A549 (cell line): ENCODE measurements at regions not wholly inside any gene's neighbourhood (a gene's known extent, or its start where the extent isn't known, plus 50 kb on each side); places are given as distances from the start of the nearest gene placed in this dataset.

ENCODE experiments used
- BCL3 ChIP-seq: fragments of >200 bp; sonication (Bioruptor Twin); formaldehyde crosslinking; IDR thresholded peaks from 3 replicates; pipeline ENCODE4 v1.6.1; 2016
- CHD4 ChIP-seq: fragments of 200-600 bp; sonication (generic); IDR thresholded peaks from 2 replicates; pipeline ENCODE4 v1.6.1; 2016; ENCODE audit warnings: antibody characterized with exemption, mild to moderate bottlenecking, borderline replicate concordance
- EP300 ChIP-seq, 2 experiments: fragments of >200 bp; sonication (Bioruptor Twin); formaldehyde crosslinking; IDR thresholded peaks; 2 replicates in 1 of 2; 3 replicates in 1 of 2; pipeline ENCODE4 v1.6.1; 2016 to 2017
- HOXB5 ChIP-seq: fragments of 250-450 bp; sonication (Bioruptor Pico); IDR thresholded peaks from 2 replicates; pipeline ENCODE4 v1.5.0; 2020; ENCODE audit warnings: mild to moderate bottlenecking, moderate library complexity
- JUN ChIP-seq, 2 experiments: fragments of >200 bp; sonication (Bioruptor Twin); formaldehyde crosslinking; IDR thresholded peaks; 2 replicates in 1 of 2; 3 replicates in 1 of 2; pipeline ENCODE4 v1.6.1; 2016 to 2017
- JUNB ChIP-seq: fragments of >200 bp; sonication (Bioruptor Twin); formaldehyde crosslinking; IDR thresholded peaks from 2 replicates; pipeline ENCODE4 v1.6.1; 2016
- MAX ChIP-seq: IDR thresholded peaks from 2 replicates; pipeline ENCODE4 v1.6.1; 2012
- MYC ChIP-seq: IDR thresholded peaks from 2 replicates; pipeline ENCODE4 v1.6.1; 2012; ENCODE audit warnings: mild to moderate bottlenecking, inconsistent platforms, low read length, improper control_type of control experiment, borderline replicate concordance
- PHF8 ChIP-seq: fragments of 200-600 bp; sonication (generic); IDR thresholded peaks from 2 replicates; pipeline ENCODE4 v1.6.1; 2016; ENCODE audit warnings: low read depth, mild to moderate bottlenecking, antibody characterized with exemption, moderate library complexity, borderline replicate concordance
- POLR2A ChIP-seq: IDR thresholded peaks from 2 replicates; pipeline ENCODE4 v1.6.1; 2012; ENCODE audit warnings: mild to moderate bottlenecking, low read length
- RAD21 ChIP-seq, 2 experiments: fragments of >200 bp in 1 of 2; sonication (Bioruptor Twin) in 1 of 2; formaldehyde crosslinking in 1 of 2; IDR thresholded peaks in 1 of 2; conservative IDR thresholded peaks in 1 of 2; 2 replicates in 1 of 2; 3 replicates in 1 of 2; pipeline ENCODE4 v1.6.1; 2012 to 2018; ENCODE audit warnings: inconsistent platforms in 1 of 2
- TF ChIP-seq, protein P1 (sequence below): fragments of 450-650 bp; IDR thresholded peaks from 2 replicates; pipeline ENCODE4 v1.6.1; 2014; ENCODE audit warnings: antibody characterized with exemption
- TF ChIP-seq, protein P2 (sequence below): fragments of >200 bp; sonication (Bioruptor Twin); formaldehyde crosslinking; IDR thresholded peaks from 3 replicates; pipeline ENCODE4 v1.5.1; 2016

- TF ChIP-seq, protein P1, sequence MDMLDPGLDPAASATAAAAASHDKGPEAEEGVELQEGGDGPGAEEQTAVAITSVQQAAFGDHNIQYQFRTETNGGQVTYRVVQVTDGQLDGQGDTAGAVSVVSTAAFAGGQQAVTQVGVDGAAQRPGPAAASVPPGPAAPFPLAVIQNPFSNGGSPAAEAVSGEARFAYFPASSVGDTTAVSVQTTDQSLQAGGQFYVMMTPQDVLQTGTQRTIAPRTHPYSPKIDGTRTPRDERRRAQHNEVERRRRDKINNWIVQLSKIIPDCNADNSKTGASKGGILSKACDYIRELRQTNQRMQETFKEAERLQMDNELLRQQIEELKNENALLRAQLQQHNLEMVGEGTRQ: no peak
- TF ChIP-seq MYC: no peak
- TF ChIP-seq CHD4: no peak
- TF ChIP-seq, protein P2, sequence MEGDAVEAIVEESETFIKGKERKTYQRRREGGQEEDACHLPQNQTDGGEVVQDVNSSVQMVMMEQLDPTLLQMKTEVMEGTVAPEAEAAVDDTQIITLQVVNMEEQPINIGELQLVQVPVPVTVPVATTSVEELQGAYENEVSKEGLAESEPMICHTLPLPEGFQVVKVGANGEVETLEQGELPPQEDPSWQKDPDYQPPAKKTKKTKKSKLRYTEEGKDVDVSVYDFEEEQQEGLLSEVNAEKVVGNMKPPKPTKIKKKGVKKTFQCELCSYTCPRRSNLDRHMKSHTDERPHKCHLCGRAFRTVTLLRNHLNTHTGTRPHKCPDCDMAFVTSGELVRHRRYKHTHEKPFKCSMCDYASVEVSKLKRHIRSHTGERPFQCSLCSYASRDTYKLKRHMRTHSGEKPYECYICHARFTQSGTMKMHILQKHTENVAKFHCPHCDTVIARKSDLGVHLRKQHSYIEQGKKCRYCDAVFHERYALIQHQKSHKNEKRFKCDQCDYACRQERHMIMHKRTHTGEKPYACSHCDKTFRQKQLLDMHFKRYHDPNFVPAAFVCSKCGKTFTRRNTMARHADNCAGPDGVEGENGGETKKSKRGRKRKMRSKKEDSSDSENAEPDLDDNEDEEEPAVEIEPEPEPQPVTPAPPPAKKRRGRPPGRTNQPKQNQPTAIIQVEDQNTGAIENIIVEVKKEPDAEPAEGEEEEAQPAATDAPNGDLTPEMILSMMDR: no peak
- TF ChIP-seq MAX: no peak
- TF ChIP-seq EP300 (IDR thresholded peaks at IDR 0.05): no peak
- no peak for TF ChIP-seq POLR2A
- no peak for TF ChIP-seq RAD21 (conservative IDR thresholded peaks at IDR 0.05 in 1 of 2, IDR thresholded peaks at IDR 0.05 in 1 of 2)
- TF ChIP-seq PHF8: no peak
- no peak for TF ChIP-seq HOXB5 (CRISPR knock-in tag)
- no peak for TF ChIP-seq BCL3
- no peak for TF ChIP-seq JUN (IDR thresholded peaks at IDR 0.05)
- TF ChIP-seq JUNB: no peak
Measured at GRCh38 chr5:29143266-29143665, 2050.2 kb upstream of the CDH6 start.
